ENCODE measurements at regions not wholly inside any gene's neighbourhood (a gene's known extent, or its start where the extent isn't known, plus 50 kb on each side); places are given as distances from the start of the nearest gene placed in this dataset.

DNA sequence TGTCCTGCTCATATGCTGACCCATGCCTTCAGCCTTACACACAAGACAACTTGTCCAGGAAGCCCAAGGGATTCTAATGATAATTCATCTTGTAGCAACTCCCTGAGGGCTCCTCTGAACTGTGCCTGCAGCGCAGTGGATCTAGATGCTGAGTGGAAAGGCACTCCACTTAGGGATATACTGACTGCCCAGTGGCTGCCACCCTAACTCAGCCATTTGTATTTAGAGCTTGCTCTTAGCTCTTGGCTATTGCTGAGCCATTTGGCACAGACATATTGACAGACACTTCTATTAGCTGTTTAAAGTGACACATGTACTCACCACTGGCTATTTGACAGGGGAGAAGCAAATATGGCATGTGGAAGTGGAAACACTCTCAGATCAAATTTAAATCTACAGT lies 278.3 kb upstream of the SGK1 start:
- TF ChIP-seq POLR2A (IDR thresholded peaks at IDR 0.05; ENCODE audit: control extremely low read depth in 1 of 2, low read depth in 2 of 2, low read length in 2 of 2) = no peak
- TF ChIP-seq EP300 (IDR thresholded peaks at IDR 0.05; ENCODE audit: borderline replicate concordance in 1 of 2, low read depth in 2 of 2, low read length in 2 of 2) = no peak
- TF ChIP-seq MAFK (IDR thresholded peaks at IDR 0.05; ENCODE audit: low read depth, low read length) = no peak
- TF ChIP-seq SIN3A (conservative IDR thresholded peaks at IDR 0.05 in 1 of 2, IDR thresholded peaks at IDR 0.05 in 1 of 2; ENCODE audit: low read depth in 1 of 2, low read length in 2 of 2) = no peak
- TF ChIP-seq TCF12 (IDR thresholded peaks at IDR 0.05; ENCODE audit: low read depth, low read length) = no peak
- TF ChIP-seq POLR2AphosphoS5 (IDR thresholded peaks at IDR 0.05; ENCODE audit: low read depth, low read length) = no peak
- no peak for TF ChIP-seq TAF1 (IDR thresholded peaks at IDR 0.05; ENCODE audit: low read depth, low read length)
- no peak for TF ChIP-seq EZH2 (IDR thresholded peaks at IDR 0.05; ENCODE audit: low read depth, low read length, severe bottlenecking)
